ENCODE measurements at regions not wholly inside any gene's neighbourhood (a gene's known extent, or its start where the extent isn't known, plus 50 kb on each side); places are given as distances from the start of the nearest gene placed in this dataset.

DNA sequence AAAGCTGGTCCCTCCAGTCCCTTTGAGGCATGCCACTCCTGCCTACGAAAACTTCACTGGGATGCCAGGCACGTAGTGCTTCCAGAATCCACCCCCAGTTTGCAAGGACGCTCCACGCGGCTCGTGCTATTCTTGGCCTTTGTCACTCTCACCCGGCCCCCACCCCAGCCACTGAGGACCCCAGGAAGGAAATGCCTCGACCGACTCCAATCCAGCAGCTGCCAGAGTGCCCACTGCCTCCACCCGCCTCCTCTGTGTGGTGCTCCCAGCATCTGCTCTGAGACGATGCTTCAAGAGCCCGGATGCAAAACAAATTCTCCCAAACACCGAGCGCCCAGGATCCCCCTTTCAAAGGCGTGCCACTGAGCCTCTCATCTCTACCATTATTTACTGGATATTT, 123.9 kb downstream of the RFLNA start:
- Histone ChIP-seq H3K4me1 (peaks cover 20 to 26% of the 10 kb centered on the region in 2 donors), H3K36me3 (peaks cover 12 to 14% of the 10 kb centered on the region in 2 donors)
- 93 to 94% methylated on average over 14 to 15 of the region's 15 CpGs for WGBS, 2 donors

DNA sequence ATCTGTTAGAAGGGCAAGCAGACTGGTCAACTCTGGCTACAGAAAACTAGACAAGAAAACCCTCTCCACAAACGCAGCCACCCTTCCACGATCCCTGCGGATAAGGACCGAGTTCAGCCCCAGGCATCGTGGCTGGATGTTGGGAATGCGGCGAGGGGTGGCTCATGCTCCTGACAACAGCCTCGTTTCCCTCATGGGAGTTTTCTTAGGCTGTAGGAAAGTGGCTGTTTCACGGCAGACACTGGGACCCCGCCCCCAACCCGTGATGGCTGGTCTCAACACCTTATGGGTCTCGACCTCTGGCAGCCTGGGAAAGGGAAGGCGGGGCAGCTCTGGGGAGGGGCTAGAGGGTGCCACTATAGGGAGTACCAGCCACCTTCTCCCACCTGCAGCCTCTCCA, 123.3 kb downstream of the RFLNA start:
- WGBS, 2 donors, result 89 to 95% methylated on average over 11 to 12 of the region's 13 CpGs
- no peaks in the 10 kb centered on the region for H3K27me3 ChIP-seq
- H3K36me3 ChIP-seq, result peaks cover 12 to 14% of the 10 kb centered on the region in 2 donors
- H3K9me3 ChIP-seq, result no peaks in the 10 kb centered on the region
- no peak overlapping the region for H3K27ac ChIP-seq
- intact Hi-C loops (cut with DNase I), result no loop called here
- TF ChIP-seq, protein P1, sequence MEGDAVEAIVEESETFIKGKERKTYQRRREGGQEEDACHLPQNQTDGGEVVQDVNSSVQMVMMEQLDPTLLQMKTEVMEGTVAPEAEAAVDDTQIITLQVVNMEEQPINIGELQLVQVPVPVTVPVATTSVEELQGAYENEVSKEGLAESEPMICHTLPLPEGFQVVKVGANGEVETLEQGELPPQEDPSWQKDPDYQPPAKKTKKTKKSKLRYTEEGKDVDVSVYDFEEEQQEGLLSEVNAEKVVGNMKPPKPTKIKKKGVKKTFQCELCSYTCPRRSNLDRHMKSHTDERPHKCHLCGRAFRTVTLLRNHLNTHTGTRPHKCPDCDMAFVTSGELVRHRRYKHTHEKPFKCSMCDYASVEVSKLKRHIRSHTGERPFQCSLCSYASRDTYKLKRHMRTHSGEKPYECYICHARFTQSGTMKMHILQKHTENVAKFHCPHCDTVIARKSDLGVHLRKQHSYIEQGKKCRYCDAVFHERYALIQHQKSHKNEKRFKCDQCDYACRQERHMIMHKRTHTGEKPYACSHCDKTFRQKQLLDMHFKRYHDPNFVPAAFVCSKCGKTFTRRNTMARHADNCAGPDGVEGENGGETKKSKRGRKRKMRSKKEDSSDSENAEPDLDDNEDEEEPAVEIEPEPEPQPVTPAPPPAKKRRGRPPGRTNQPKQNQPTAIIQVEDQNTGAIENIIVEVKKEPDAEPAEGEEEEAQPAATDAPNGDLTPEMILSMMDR (IDR thresholded peaks at IDR 0.05), result no peak
- TF ChIP-seq POLR2A (IDR thresholded peaks at IDR 0.05), result no peak
- no peak overlapping the region for H3K4me3 ChIP-seq (replicated peaks in 1 of 3)
- DNase-seq, result no peak
- peaks cover 13 to 26% of the 10 kb centered on the region in 2 donors for H3K4me1 ChIP-seq

More for the DNA sequence above, 123.9 kb downstream of the RFLNA start:
- Histone ChIP-seq H3K27ac (no peak overlapping the region), H3K9me3 (no peaks in the 10 kb centered on the region), H3K27me3 (no peaks in the 10 kb centered on the region), H3K4me3 (replicated peaks in 1 of 3) (no peak overlapping the region)
- no peak for DNase-seq
- TF ChIP-seq, protein P1 (IDR thresholded peaks at IDR 0.05), result no peak
- TF ChIP-seq POLR2A (IDR thresholded peaks at IDR 0.05), result no peak
- intact Hi-C loops (cut with DNase I), result no loop called here

DNA sequence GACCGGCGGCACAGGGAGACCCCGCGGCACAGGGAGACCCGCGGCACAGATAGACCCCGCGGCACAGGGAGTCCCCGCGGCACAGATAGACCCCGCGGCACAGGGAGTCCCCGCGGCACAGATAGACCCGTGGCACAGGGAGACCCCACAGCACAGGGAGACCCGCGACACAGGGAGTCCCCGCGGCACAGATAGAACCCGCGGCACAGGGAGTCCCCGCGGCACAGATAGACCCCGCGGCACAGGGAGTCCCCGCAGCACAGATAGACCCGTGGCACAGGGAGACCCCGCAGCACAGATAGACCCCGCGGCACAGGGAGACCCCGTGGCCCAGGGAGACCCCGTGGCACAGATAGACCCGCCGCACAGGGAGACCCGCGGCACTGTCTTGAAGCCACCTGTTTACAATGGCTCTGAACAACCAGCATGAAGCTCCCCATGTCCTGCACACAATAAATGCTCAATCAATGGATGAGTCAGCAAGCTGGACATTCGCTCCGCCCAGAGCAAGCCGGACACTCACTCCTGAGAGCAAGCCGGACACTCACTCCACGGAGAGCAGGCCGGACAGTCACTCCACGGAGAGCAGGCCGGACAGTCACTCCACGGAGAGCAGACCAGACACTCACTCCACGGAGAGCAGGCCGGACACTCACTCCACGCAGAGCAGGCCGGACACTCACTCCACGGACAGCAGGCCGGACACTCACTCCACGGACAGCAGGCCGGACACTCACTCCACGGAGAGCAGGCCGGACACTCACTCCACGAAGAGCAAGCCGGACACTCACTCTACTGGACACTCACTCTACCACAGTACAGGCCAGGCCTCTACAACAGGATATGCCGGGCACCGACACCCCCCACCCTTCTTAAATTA, 121.9 kb downstream of the RFLNA start:
- Histone ChIP-seq H3K36me3 (peaks cover 12 to 14% of the 10 kb centered on the region in 2 donors), H3K27ac (no peak overlapping the region), H3K27me3 (no peaks in the 10 kb centered on the region), H3K4me1 (peaks cover 0 to 12% of the 10 kb centered on the region in 2 donors), H3K9me3 (no peaks in the 10 kb centered on the region), H3K4me3 (replicated peaks in 1 of 3) (no peak overlapping the region)
- intact Hi-C loops (cut with DNase I), result no loop called here
- no peak for TF ChIP-seq POLR2A (IDR thresholded peaks at IDR 0.05)
- TF ChIP-seq, protein P1 (IDR thresholded peaks at IDR 0.05), result no peak
- DNase-seq, result no peak
- 96 to 98% methylated on average over 34 to 40 of the region's 59 CpGs for WGBS, 2 donors

DNA sequence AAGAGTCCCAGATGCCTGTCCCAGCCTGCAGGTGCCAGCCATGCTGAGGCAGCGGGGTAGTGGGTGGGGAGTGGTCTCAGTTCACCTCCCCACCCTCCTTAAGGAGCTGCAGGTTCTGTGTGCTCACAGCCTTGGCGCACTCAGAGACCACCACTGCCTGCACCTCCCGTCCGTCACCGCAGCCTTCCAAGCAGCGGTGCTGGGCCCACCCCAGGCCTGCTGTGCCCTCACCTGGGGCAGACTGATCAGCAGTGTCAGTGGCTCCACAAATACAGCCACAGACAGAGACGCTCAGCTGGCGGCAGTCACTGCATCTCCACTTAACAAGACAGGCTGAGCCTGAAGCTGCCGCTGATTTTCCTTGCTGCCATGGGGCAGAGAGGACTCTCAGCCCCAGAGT, 120.2 kb downstream of the RFLNA start:
- H3K36me3 ChIP-seq, result peaks cover 11 to 12% of the 10 kb centered on the region in 2 donors
- no peak overlapping the region for H3K4me3 ChIP-seq (replicated peaks in 1 of 3)
- H3K27ac ChIP-seq, result no peak overlapping the region
- no peaks in the 10 kb centered on the region for H3K9me3 ChIP-seq
- no peak for TF ChIP-seq POLR2A (IDR thresholded peaks at IDR 0.05)
- TF ChIP-seq, protein P1 (IDR thresholded peaks at IDR 0.05), result no peak
- WGBS, 2 donors, result 88 to 97% methylated on average over 6 to 9 of the region's 9 CpGs
- no peaks in the 10 kb centered on the region for H3K27me3 ChIP-seq
- no peak for DNase-seq
- H3K4me1 ChIP-seq, result peaks cover 0 to 11% of the 10 kb centered on the region in 2 donors
- intact Hi-C loops (cut with DNase I), result no loop called here

DNA sequence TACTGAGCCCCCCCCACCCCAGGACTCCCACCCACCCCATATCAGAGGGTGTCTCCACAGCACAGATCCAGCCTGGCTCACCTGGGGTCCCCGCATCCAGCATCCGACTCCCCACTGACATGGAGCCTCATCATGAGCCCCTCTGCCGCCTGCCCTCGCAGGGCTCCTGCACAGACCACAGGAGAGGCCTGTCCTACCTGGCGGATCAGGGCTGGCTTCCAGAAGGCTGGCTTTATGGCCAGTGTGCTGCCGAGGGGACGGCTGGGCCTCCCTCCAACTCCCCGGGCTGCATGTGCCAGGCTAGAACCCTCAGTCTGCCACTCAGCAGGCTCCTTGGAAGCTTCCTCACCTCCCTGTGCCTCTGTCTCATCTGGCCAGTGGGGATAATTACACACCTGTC, 119.0 kb downstream of the RFLNA start:
- Histone ChIP-seq H3K4me1 (peaks cover 0 to 11% of the 10 kb centered on the region in 2 donors), H3K27ac (no peak overlapping the region), H3K27me3 (no peaks in the 10 kb centered on the region), H3K9me3 (no peaks in the 10 kb centered on the region), H3K4me3 (replicated peaks in 1 of 3) (no peak overlapping the region), H3K36me3 (peaks cover under 1 to 9% of the 10 kb centered on the region in 2 donors)
- TF ChIP-seq, protein P1 (IDR thresholded peaks at IDR 0.05), result no peak
- no peak for TF ChIP-seq POLR2A (IDR thresholded peaks at IDR 0.05)
- DNase-seq, result no peak
- intact Hi-C loops (cut with DNase I), result no loop called here
- 65 to 100% methylated on average over 5 of the region's 8 CpGs for whole genome bisulfite sequencing, 2 donors

Data from thyroid gland (tissue), 4 donors.